ENCODE measurements at regions not wholly inside any gene's neighbourhood (a gene's known extent, or its start where the extent isn't known, plus 50 kb on each side); places are given as distances from the start of the nearest gene placed in this dataset.

DNA sequence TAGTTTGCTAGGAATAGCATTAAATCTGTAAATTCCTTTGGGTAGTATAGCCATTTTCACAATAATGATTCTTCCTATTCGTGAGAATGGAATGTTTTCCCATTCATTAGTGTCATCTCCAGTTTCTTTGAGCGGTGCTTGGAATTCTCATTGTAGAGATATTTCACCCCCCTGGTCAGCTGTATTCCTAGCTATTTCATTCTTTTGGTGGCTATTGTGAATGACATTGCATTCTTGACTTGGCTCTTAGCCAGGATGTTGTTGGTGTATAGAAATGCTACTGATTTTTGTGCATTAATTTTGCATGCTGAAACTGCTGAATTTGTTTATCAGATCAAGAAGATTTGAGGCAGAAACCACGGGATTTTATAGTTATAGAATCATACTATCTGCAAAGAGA is 690.5 kb upstream of the ALCAM start:
- no peak overlapping the region for H2BK20ac ChIP-seq (ENCODE audit: low read length)
- TF ChIP-seq GTF2F1 (IDR thresholded peaks at IDR 0.05; ENCODE audit: borderline replicate concordance, low read depth, low read length), result no peak
- TF ChIP-seq CEBPB (IDR thresholded peaks at IDR 0.05; ENCODE audit: low read depth, low read length), result no peak
- no peak overlapping the region for H3K4me3 ChIP-seq (ENCODE audit: extremely low read depth in 1 of 4, insufficient read depth in 2 of 4, low read depth in 3 of 4, low read length in 4 of 4)
- H3K9me3 ChIP-seq (ENCODE audit: insufficient read depth in 2 of 2, low read depth in 1 of 2, low read length in 1 of 2), result peaks cover 0 to 8% of the 10 kb centered on the region in 2 experiments; a peak in 1 of 4 replicates
- no peak overlapping the region for H4K91ac ChIP-seq (replicated peaks; ENCODE audit: insufficient read length, low read length)
- POLR2A ChIA-PET (ENCODE audit: partially characterized antibody), result no interaction called here
- H2BK15ac ChIP-seq (ENCODE audit: low read length), result no peak overlapping the region
- H3K9ac ChIP-seq (replicated peaks in 1 of 4; ENCODE audit: extremely low read depth in 1 of 4, low read depth in 3 of 4, low read length in 3 of 4), result no peak overlapping the region
- no peak overlapping the region for H3K56ac ChIP-seq (replicated peaks; ENCODE audit: insufficient read length, low read depth, low read length)
- 90% methylated on average over 3 of the region's 3 CpGs; no CpG with 5 or more reads in 1 of the 2 experiments for WGBS, 2 experiments (ENCODE audit: extremely low coverage in 1 of 2, insufficient coverage in 1 of 2, insufficient read length in 1 of 2, insufficient replicate concordance in 2 of 2, low coverage in 1 of 2, low lambda C conversion rate in 2 of 2, missing lambda C conversion rate in 1 of 2)
- no peaks in the 10 kb centered on the region for H3K79me1 ChIP-seq (ENCODE audit: low read depth, low read length)
- no peak overlapping the region for H3K4me2 ChIP-seq (ENCODE audit: insufficient read depth in 1 of 2, low read depth in 2 of 2, low read length in 2 of 2)
- no peak overlapping the region for H3K27ac ChIP-seq (ENCODE audit: low read depth, low read length)
- no peak overlapping the region for H4K8ac ChIP-seq (ENCODE audit: extremely low read depth, insufficient read depth, low read length)
- FAIRE-seq (no peak), DNase-seq (ENCODE audit: low read depth in 1 of 2, low spot score in 2 of 2) (no peak)
- no peaks in the 10 kb centered on the region for H3K4me1 ChIP-seq (replicated peaks in 1 of 4; ENCODE audit: control insufficient read depth in 3 of 4, insufficient read depth in 4 of 4, low read length in 3 of 4)
- no peak overlapping the region for H2BK12ac ChIP-seq (ENCODE audit: low read depth, low read length)
- H4K5ac ChIP-seq (ENCODE audit: insufficient read length, low read depth, low read length), result no peak overlapping the region
- no peaks in the 10 kb centered on the region for H3K36me3 ChIP-seq (ENCODE audit: control insufficient read depth in 2 of 4, insufficient read depth in 4 of 4, low read length in 3 of 4)
- H2AK5ac ChIP-seq (ENCODE audit: low read depth, low read length), result no peak overlapping the region
- no peak overlapping the region for H2BK120ac ChIP-seq (replicated peaks; ENCODE audit: low read depth, low read length)
- H3K23me2 ChIP-seq (ENCODE audit: low read depth, low read length), result no peaks in the 10 kb centered on the region
- H3K18ac ChIP-seq (ENCODE audit: extremely low read depth, low read length), result no peak overlapping the region
- H3K27me3 ChIP-seq (replicated peaks in 1 of 4; ENCODE audit: control insufficient read depth in 3 of 4, extremely low read depth in 1 of 4, insufficient read depth in 3 of 4, low read length in 3 of 4), result no peaks in the 10 kb centered on the region
- no peak overlapping the region for H2AFZ ChIP-seq (ENCODE audit: low read length)
- H4K20me1 ChIP-seq (replicated peaks in 1 of 2; ENCODE audit: control insufficient read depth in 1 of 2, insufficient read depth in 2 of 2, low read length in 2 of 2), result no peaks in the 10 kb centered on the region
- no peak overlapping the region for H3K23ac ChIP-seq (ENCODE audit: insufficient read length)
- H3K79me2 ChIP-seq (ENCODE audit: control insufficient read depth in 1 of 2, insufficient read depth in 2 of 2, low read length in 2 of 2), result no peaks in the 10 kb centered on the region
- no peak overlapping the region for H2BK5ac ChIP-seq (ENCODE audit: low read depth, low read length)
- CTCF ChIA-PET (ENCODE audit: partially characterized antibody), result no interaction called here
- H3K4ac ChIP-seq (replicated peaks; ENCODE audit: insufficient read length, low read depth, low read length), result no peak overlapping the region
- H3K14ac ChIP-seq (ENCODE audit: insufficient read length), result no peak overlapping the region
